NCI-H1417 (cell line): ENCODE measurements at regions not wholly inside any gene's neighbourhood (a gene's known extent, or its start where the extent isn't known, plus 50 kb on each side); places are given as distances from the start of the nearest gene placed in this dataset.
A peak's percentile ranks its signal among the peaks of the same experiment; 100 is the strongest.
"Not testable (repeated sequence)": the region's sequence is repeated elsewhere in the genome, so short reads cannot be mapped to it uniquely, and the experiment has no call there.

Experiments
- DNase-seq, 3 experiments: peaks; one replicate each; lab custom pipeline; 2025; lab: John Stamatoyannopoulos, UW

- DNase-seq, result no peak
Measured at GRCh38 chr12:123061441-123062205, 81.1 kb downstream of the ARL6IP4 start.

DNA sequence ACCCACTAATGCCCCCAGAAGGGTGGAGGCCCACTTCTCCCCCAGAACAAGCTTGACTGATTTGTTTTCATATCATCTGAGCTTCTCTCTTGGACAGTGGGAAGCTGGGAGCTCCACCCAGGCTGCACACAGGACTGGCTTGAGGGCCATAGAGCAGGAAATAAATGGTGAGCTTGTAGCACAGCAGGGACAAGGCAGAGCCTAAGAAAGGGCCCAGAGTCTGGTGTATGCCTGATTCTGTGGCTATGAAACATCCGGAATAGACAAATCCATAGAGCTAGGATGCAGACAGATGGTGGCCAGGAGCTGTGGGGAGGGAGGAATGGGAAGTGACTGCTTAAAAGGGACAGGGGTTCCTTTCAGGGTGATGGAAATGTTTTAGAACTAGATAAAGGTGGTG lies 79.0 kb downstream of the ARL6IP4 start:
- peak in 2 of 3 experiments; percentile 30 to 35 for DNase-seq

- DNase-seq, result no peak
Measured at GRCh38 chr12:123058980-123059379, 78.5 kb downstream of the ARL6IP4 start.

GRCh38 chr12:123058481-123058880 lies 78.0 kb downstream of the ARL6IP4 start:
- DNase-seq, result peak; percentile 92 to 99 (median 98)

DNA sequence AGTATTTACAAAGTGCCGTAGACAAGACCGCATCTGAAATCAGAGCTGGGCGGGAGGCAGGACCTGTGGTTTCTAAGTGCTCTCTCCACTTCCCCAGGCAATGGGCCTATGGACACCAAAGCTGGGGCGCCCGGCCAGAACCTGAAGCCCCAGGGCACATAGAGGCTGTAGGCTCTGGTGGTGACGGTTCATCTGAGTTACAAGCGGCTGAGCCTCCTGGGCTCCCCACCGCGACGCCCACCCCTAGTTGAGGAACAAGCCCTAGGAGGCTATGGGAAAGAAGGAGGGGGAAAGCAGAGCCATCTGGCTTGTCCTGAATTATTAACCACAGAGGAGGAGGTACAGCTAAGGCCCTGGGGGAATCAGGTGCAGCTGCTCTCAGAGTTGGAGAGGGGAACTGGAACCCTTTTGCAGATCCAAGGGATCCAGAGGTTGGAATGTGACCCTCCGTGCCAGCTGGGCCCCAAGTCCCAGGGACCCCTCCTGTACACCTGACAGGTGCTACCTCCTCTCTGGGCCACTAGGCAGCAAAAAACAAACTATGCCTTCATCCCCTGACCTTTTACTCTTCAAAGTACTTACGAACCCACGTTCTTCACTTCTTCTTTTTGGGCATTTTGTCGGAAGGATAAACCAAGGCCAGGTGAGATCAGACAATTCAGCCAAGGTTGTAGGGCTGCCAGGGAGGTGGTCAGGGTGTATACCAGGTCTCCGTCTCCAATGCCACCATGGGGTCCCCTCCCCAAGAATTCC lies 77.2 kb downstream of the ARL6IP4 start:
- DNase-seq, result peak; percentile 42 to 94 (median 54)

DNA sequence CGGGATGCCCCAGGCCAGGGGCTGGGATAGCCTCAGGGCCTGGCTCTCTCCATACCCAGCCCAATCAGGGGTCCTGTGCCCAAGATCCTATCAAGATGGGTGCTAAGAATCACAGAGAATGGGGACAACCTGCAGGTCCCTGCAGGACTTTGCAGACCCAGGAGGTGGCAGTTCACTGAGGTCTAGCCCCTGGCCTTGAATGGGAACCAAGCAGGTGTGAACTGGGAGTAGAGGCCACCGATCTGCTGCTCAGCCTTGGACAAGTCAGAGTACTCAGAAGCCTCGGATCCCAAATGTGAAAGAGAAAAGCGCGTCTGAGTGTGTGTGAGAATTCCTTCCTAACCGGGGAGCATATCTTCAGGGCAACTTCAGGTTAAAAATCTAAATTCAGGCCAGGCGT lies 76.2 kb downstream of the ARL6IP4 start:
- no peak for DNase-seq

DNA sequence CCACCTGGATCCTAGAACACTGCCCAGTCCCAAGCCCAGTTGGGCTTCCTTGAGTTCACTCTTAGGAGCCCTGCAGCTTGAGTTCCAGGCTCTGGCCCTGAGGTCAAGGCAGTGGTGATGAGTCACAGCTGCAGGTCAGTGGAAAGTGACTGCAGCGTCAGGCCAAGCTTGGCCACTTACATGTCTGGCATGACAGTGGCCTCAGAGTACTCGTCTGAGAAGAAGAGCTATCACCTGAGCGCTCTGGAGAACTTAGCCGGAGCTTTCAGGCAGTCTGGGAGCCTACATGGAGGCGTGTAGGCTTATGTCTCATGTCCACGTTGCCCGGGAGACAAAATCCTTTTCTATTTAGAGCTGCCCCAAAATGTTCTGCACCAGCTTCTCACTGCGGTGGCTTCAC lies 75.6 kb downstream of the ARL6IP4 start:
- DNase-seq, result peak in 1 of 3 experiments; percentile 54

DNA sequence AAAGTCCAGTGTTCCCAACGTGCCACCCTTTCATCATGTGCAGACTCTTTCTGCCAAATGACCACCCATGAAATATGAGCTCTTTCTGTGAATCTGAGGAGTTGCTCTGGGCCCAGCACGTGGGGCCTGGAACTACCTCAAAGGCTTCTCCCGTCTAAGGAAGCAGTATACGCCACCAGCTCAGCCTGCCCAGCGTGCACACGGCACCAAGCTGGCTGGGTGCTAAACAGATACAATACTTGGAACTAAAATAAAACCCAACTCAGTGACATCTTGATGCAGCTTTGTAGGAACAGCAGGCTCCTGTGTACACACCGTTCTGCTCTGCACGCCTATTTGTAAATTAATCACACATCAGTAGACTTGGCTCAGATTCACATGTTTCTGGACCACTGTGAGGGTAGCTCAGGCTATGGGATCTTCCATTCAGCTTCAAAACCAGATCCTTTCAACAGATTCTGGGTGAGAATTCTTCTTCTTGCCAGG lies 74.8 kb downstream of the ARL6IP4 start:
- DNase-seq, result peak in 2 of 3 experiments; percentile 77 to 91

GRCh38 chr12:123054371-123054770 lies 73.9 kb downstream of the ARL6IP4 start:
- no peak for DNase-seq

DNA sequence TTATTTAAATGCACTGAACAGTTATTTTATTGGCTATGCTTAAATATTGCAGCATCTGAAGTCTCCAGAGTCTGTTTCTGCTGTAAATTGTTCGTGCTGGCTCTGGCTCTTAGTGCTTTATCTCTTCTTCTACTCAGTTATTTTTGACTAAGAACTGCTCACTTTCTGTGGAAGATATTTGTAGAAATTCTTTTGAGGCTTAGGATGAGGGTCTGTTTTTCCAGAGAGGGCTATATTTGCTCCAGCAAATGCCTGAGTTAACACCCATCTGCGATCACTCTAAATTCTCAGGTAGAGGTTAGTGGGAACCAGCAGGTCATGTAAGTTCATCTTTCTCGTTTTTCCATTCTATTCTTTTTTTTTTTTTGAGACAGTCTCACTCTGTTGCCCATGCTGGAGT lies 71.1 kb downstream of the ARL6IP4 start:
- no peak for DNase-seq

DNA sequence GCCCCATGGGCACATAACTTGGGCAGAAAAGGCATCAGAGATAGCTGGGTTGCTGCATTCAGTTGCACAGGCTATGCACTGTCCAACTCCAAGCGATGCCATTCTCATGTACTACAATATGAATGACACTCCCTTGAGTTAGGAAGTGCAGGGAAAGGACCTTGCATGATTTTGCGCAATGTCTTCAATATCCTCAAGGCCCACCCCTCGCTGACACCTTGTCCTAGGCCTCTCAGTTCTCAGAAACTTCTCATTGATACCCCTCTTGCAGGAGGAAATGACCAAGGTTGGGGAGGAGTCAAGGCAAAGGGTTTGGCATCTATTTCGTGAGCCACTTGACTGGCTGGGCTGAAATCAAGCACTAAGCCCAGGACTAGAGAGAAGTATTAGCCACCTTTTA lies 70.4 kb downstream of the ARL6IP4 start:
- no peak for DNase-seq

DNA sequence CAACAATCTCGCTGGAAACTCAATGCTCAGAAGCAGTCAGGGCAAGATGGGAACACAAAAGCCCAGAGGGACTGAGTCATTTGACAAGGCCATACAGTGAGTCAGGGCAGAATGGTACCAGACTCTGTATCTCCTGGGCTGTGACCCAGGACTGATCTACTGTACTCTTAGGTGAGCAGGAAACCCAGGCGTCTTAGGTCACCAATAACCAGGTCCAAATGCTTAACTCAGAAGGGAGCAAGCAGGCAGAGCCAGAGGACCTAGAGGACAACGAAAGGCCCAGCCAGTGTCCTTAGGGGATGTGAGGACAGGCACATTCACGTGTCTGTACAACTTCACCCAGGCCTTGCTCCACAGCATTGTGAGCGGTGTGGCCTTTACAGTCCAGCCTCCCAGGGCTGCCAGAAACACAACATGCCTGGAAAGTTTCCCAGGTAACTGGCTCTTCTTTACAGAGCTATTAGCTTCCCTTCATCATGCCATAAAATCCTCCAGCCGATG lies 69.9 kb downstream of the ARL6IP4 start:
- DNase-seq, result no peak

DNA sequence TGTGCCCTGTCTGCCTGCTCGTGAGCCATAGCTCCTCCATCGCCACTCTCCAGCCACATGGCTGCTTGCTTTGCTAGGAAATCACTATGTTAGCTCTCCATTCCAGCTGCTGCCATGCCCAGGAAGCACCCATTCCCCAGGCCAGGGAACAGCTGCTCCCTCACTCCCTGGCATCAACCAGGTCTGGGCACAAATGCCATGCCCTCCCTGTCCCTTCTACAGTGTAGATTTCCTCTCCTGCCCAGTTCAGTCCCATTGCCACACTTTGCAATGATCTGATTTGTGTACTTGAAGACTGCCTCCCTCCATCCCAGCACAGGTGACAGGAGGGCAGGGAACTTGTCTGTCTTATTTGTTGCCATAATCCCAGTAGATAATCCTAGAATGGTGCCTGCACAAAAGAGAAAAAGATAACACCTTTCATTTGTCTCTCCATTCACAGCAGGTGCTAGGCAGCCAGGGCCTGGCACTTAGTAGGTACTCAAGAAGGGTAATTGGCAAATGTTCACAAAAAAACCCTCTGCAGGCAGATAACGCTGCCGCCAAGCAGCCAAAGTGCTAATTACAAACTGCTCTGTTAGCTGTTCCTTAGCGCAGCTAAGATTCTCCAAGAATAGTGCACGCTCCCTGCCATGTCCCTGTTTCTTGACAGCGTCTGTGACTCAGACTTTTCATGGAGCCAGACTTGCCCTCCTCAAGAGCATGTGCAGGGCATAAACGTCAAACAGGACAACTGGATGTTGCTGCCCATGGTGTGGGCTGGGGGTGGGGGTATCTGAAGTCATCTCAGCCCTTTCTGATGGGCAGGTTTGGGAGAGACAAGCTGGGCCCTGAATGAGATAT lies 69.1 kb downstream of the ARL6IP4 start:
- no peak for DNase-seq

- DNase-seq, result not testable (repeated sequence)
Measured at GRCh38 chr12:123047892-123048291, 67.4 kb downstream of the ARL6IP4 start.

GRCh38 chr12:123047289-123047688 lies 66.8 kb downstream of the ARL6IP4 start:
- DNase-seq, result no peak

GRCh38 chr12:123046431-123046830 lies 66.0 kb downstream of the ARL6IP4 start:
- no peak for DNase-seq

GRCh38 chr12:123045678-123046077 lies 65.2 kb downstream of the ARL6IP4 start:
- DNase-seq, result no peak

GRCh38 chr12:123044351-123044750 lies 63.9 kb downstream of the ARL6IP4 start:
- no peak for DNase-seq

- DNase-seq, result peak; percentile 60 to 85 (median 73)
Measured at GRCh38 chr12:123043536-123044001, 63.1 kb downstream of the ARL6IP4 start.

DNA sequence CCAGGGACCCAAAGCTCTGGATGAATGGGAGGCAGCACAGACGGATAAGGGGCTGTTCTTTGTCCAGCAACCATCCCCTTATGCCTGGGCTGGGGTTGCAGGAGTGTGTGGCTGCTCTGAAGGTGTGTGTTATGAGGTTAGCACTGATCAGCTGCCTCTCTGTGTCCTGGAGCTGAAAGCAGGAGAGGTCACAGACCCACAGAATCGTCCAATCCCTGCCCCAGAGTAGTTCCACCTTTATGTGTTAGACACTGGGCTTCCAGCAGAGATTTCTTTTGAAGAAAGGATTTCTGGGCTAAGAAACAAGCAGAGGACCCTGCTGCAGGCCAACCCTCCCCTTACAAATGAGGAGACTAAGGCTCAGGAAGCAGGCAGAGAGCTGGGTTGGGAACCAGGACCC lies 62.4 kb downstream of the ARL6IP4 start:
- no peak for DNase-seq

GRCh38 chr12:123041811-123042655 lies 61.6 kb downstream of the ARL6IP4 start:
- no peak for DNase-seq
